OCI-LY1 (cell line): ENCODE measurements at regions not wholly inside any gene's neighbourhood (a gene's known extent, or its start where the extent isn't known, plus 50 kb on each side); places are given as distances from the start of the nearest gene placed in this dataset.

Experiments used
- H2AFZ ChIP-seq: fragments of 200-600 bp; sonication (generic), shearing (Covaris generic); 2 replicates; pipeline ENCODE4 v1.6.0; 2014; ENCODE audit warnings: antibody characterized with exemption, mild to moderate bottlenecking, low read length
- H3F3A ChIP-seq: fragments of 200-600 bp; sonication (generic), shearing (Covaris generic); 2 replicates; pipeline ENCODE4 v1.6.0; 2014; ENCODE audit warnings: mild to moderate bottlenecking, antibody characterized with exemption, low read length, moderate library complexity; ENCODE audit not compliant: insufficient read depth
- H3K27ac ChIP-seq: fragments of 200-600 bp; sonication (generic); 2 replicates; pipeline ENCODE4 v1.5.1; 2014; ENCODE audit warnings: low read length, mixed run types, mild to moderate bottlenecking, low read depth; ENCODE audit not compliant: poor library complexity, severe bottlenecking
- H3K27me3 ChIP-seq: fragments of 200-600 bp; sonication (generic); 2 replicates; pipeline ENCODE4 v1.6.0; 2014; ENCODE audit warnings: antibody characterized with exemption, mild to moderate bottlenecking, low read length, moderate library complexity; ENCODE audit not compliant: insufficient read depth
- H3K36me3 ChIP-seq: fragments of 200-600 bp; sonication (generic); 2 replicates; pipeline ENCODE4 v1.6.1; 2014; ENCODE audit warnings: mild to moderate bottlenecking, antibody characterized with exemption, low read length, moderate library complexity, mixed read lengths; ENCODE audit not compliant: insufficient read depth
- H3K4me1 ChIP-seq: fragments of 200-600 bp; sonication (generic); 2 replicates; pipeline ENCODE4 v1.5.1; 2014; ENCODE audit warnings: mild to moderate bottlenecking, low read length, moderate library complexity; ENCODE audit not compliant: insufficient read depth, severe bottlenecking
- H3K4me2 ChIP-seq: fragments of 200-600 bp; sonication (generic), shearing (Covaris generic); 2 replicates; pipeline ENCODE4 v1.6.1; 2014; ENCODE audit warnings: low read length
- H3K4me3 ChIP-seq: fragments of 200-600 bp; sonication (generic); 2 replicates; pipeline ENCODE4 v1.5.1; 2014; ENCODE audit warnings: low read length, low read depth, mild to moderate bottlenecking, mixed read lengths; ENCODE audit not compliant: poor library complexity, severe bottlenecking
- H3K79me2 ChIP-seq: fragments of 200-600 bp; shearing (Covaris generic); 2 replicates; pipeline ENCODE4 v1.6.1; 2016; ENCODE audit warnings: mixed run types, low read length, mixed read lengths; ENCODE audit not compliant: insufficient read depth
- H3K9ac ChIP-seq: fragments of 200-600 bp; sonication (generic), shearing (Covaris generic); 2 replicates; pipeline ENCODE4 v1.6.1; 2014; ENCODE audit warnings: mild to moderate bottlenecking, low read length, mixed read lengths
- H3K9me2 ChIP-seq: fragments of 200-600 bp; sonication (generic), shearing (Covaris generic); 2 replicates; pipeline ENCODE4 v1.6.1; 2014; ENCODE audit warnings: low read depth, mild to moderate bottlenecking, low read length, mixed read lengths
- H3K9me3 ChIP-seq: fragments of 200-600 bp; shearing (Covaris generic); 2 replicates; pipeline ENCODE4 v1.6.1; 2014; ENCODE audit warnings: low read length, mixed read lengths
- H4K20me1 ChIP-seq: fragments of 200-600 bp; sonication (generic), shearing (Covaris generic); 2 replicates; pipeline ENCODE4 v1.6.0; 2016; ENCODE audit warnings: mild to moderate bottlenecking, low read length; ENCODE audit not compliant: insufficient read depth
- EZH2 ChIP-seq: fragments of 200-600 bp; sonication (generic), shearing (Covaris generic); IDR thresholded peaks from 2 replicates; pipeline ENCODE4 v1.8.0; 2017; ENCODE audit warnings: borderline replicate concordance, mixed run types, mild to moderate bottlenecking, antibody characterized with exemption, low read length, moderate library complexity, mixed read lengths
- TF ChIP-seq, protein P1 (sequence below): fragments of 200-600 bp; sonication (generic), shearing (Covaris generic); IDR thresholded peaks from 2 replicates; pipeline ENCODE4 v1.5.1; 2017; ENCODE audit warnings: mild to moderate bottlenecking, antibody characterized with exemption, low read length, moderate library complexity, mixed read lengths

DNA sequence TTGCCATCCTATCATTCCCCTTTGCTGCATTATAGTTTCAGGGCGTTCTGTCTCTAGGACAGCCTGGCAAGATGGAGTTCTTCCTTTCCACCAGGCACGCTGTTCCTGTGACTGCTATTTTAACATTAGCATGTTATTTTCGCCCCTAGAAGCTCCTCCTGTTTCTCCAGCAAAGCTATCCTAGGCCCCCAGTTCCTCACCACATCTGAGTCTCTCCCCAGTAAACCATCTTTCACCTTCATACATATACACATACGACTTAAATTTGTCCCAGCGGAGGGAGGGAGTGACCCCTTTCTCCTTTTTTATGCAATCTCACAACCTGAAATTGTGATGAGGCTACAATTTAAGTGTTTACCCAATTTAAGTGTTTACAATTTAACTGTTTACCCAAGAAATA, 66.7 kb upstream of the FRMD6 start:
- no peak overlapping the region for H3K9ac ChIP-seq
- H3F3A ChIP-seq = no peaks in the 10 kb centered on the region
- H2AFZ ChIP-seq = no peak overlapping the region
- H3K79me2 ChIP-seq = no peaks in the 10 kb centered on the region
- H3K4me1 ChIP-seq = no peaks in the 10 kb centered on the region
- no peaks in the 10 kb centered on the region for H3K27me3 ChIP-seq
- no peak for TF ChIP-seq EZH2
- TF ChIP-seq, protein P1, sequence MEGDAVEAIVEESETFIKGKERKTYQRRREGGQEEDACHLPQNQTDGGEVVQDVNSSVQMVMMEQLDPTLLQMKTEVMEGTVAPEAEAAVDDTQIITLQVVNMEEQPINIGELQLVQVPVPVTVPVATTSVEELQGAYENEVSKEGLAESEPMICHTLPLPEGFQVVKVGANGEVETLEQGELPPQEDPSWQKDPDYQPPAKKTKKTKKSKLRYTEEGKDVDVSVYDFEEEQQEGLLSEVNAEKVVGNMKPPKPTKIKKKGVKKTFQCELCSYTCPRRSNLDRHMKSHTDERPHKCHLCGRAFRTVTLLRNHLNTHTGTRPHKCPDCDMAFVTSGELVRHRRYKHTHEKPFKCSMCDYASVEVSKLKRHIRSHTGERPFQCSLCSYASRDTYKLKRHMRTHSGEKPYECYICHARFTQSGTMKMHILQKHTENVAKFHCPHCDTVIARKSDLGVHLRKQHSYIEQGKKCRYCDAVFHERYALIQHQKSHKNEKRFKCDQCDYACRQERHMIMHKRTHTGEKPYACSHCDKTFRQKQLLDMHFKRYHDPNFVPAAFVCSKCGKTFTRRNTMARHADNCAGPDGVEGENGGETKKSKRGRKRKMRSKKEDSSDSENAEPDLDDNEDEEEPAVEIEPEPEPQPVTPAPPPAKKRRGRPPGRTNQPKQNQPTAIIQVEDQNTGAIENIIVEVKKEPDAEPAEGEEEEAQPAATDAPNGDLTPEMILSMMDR = no peak
- no peaks in the 10 kb centered on the region for H3K36me3 ChIP-seq
- no peaks in the 10 kb centered on the region for H3K9me2 ChIP-seq
- H3K9me3 ChIP-seq = no peaks in the 10 kb centered on the region
- no peak overlapping the region for H3K27ac ChIP-seq
- H3K4me2 ChIP-seq = no peak overlapping the region
- no peaks in the 10 kb centered on the region for H4K20me1 ChIP-seq
- H3K4me3 ChIP-seq = no peak overlapping the region

DNA sequence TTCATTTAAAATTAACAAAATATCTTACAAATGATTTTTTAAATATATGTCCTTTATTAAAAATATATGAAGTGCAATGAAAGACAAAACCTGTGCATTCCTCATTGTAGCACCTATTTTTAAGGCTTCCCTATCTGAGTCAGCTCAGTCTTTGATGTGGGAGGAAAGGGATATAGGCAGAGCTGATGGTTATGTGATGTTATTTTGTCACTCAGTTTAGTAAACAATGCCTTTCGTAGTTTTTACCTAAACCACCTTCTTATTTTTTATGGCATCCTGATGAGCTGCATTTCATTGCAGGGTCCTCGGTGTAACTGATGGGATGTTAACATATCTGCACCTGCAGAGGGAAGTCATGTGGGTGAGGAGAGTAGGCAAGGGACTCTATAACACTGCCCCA, 58.9 kb upstream of the FRMD6 start:
- H3K9me2 ChIP-seq = no peaks in the 10 kb centered on the region
- no peak overlapping the region for H3K27ac ChIP-seq
- no peak overlapping the region for H2AFZ ChIP-seq
- H3K9ac ChIP-seq = no peak overlapping the region
- no peaks in the 10 kb centered on the region for H3K4me1 ChIP-seq
- TF ChIP-seq, protein P1 = no peak
- no peak for TF ChIP-seq EZH2
- H3K36me3 ChIP-seq = no peaks in the 10 kb centered on the region
- no peaks in the 10 kb centered on the region for H3K9me3 ChIP-seq
- no peaks in the 10 kb centered on the region for H4K20me1 ChIP-seq
- no peak overlapping the region for H3K4me2 ChIP-seq
- H3K79me2 ChIP-seq = no peaks in the 10 kb centered on the region
- no peaks in the 10 kb centered on the region for H3K27me3 ChIP-seq
- no peaks in the 10 kb centered on the region for H3F3A ChIP-seq
- no peak overlapping the region for H3K4me3 ChIP-seq

DNA sequence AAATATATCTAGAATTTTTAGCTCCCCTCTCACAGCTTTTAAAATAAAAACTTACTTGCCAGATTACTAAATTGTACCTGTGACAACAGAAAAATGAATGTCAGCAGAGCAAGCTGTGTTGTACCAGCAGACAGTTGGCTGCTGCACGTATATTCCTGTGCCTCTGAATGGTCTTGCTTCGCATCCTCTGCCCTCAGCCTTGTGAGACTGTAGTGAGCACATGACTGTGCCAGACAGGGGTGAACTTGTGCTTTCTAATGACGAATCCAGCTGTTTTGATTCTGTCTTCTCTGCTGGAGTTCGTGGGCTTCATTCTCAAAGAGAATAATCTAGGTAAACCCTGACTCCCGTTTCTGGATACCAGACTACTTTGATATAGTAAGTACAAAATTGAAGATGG, 58.3 kb upstream of the FRMD6 start:
- TF ChIP-seq, protein P1 = no peak
- TF ChIP-seq EZH2 = no peak
- no peak overlapping the region for H3K4me2 ChIP-seq

More for the DNA sequence above, 58.3 kb upstream of the FRMD6 start:
- Histone ChIP-seq H3K4me3 (no peak overlapping the region), H3K36me3 (no peaks in the 10 kb centered on the region), H3K79me2 (no peaks in the 10 kb centered on the region), H3K4me1 (no peaks in the 10 kb centered on the region), H3K27me3 (no peaks in the 10 kb centered on the region), H3F3A (no peaks in the 10 kb centered on the region), H3K9me3 (no peaks in the 10 kb centered on the region), H3K9ac (no peak overlapping the region), H3K27ac (no peak overlapping the region), H2AFZ (no peak overlapping the region), H3K9me2 (no peaks in the 10 kb centered on the region), H4K20me1 (no peaks in the 10 kb centered on the region)
